ENCODE measurements at regions not wholly inside any gene's neighbourhood (a gene's known extent, or its start where the extent isn't known, plus 50 kb on each side); places are given as distances from the start of the nearest gene placed in this dataset.

DNA sequence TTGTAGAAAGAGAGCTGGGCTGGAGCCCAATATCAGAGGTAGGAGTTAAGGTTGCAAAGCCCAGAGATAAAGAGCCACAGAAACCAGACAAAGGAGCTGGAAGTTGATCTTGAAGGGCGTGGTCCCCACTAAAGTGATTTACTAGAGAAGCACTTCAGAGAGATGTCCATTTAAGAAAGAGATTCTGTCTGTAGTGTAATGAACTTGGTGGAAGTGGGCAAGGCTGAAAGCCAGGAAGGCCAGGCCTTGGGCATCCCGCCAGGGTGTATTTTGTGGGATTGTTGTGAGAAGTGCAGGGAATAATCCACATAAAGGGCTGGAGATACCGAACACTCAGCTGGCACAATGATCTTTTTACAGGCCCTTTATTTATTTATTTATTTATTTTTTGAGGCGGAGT lies 1398.8 kb downstream of the TBC1D22A start:
- Histone ChIP-seq H3K56ac (ENCODE audit: extremely low read depth, insufficient read depth, low read length) (no peak overlapping the region), H4K20me1 (ENCODE audit: insufficient read depth, low read length) (no peaks in the 10 kb centered on the region), H4K5ac (ENCODE audit: low read depth, low read length) (no peak overlapping the region), H3K14ac (replicated peaks; ENCODE audit: low read depth, low read length) (no peak overlapping the region), H2BK20ac (ENCODE audit: low read depth, low read length) (no peak overlapping the region), H3K27me3 (ENCODE audit: control insufficient read depth, insufficient read depth, low read length) (no peaks in the 10 kb centered on the region), H3K23ac (ENCODE audit: low read depth, low read length) (no peak overlapping the region), H4K91ac (ENCODE audit: insufficient read depth, low read depth, low read length) (no peak overlapping the region), H3K36me3 (ENCODE audit: control insufficient read depth, insufficient read depth, low read length) (no peaks in the 10 kb centered on the region), H3K18ac (ENCODE audit: low read depth, low read length) (no peak overlapping the region), H2AK5ac (ENCODE audit: low read depth, low read length) (no peak overlapping the region), H3K4me1 (ENCODE audit: control insufficient read depth, insufficient read depth, low read length) (no peaks in the 10 kb centered on the region), H3K4me3 (ENCODE audit: insufficient read depth, low read depth, low read length) (no peak overlapping the region), H2BK5ac (ENCODE audit: low read depth, low read length, poor library complexity, severe bottlenecking) (no peak overlapping the region), H2AK9ac (replicated peaks; ENCODE audit: low read depth, low read length, poor library complexity) (no peak overlapping the region), H2AFZ (replicated peaks; ENCODE audit: low read length, poor library complexity) (no peak overlapping the region), H4K8ac (ENCODE audit: low read depth in 2 of 2, low read length in 2 of 2) (no peak overlapping the region), H3K79me1 (ENCODE audit: low read depth in 1 of 2, low read length in 2 of 2) (no peaks in the 10 kb centered on the region), H3K4me2 (ENCODE audit: low read depth, low read length) (no peak overlapping the region), H2BK15ac (ENCODE audit: low read depth, low read length) (no peak overlapping the region), H3K9me1 (ENCODE audit: insufficient read depth, low read length) (no peaks in the 10 kb centered on the region), H3K4ac (ENCODE audit: low read depth, low read length) (no peak overlapping the region), H3K27ac (ENCODE audit: insufficient read depth, low read length) (no peak overlapping the region), H3K9ac (ENCODE audit: low read depth, low read length) (no peak overlapping the region), H3K9me3 (ENCODE audit: control insufficient read depth, insufficient read depth, low read length) (peaks cover 27% of the 10 kb centered on the region), H2BK120ac (ENCODE audit: low read depth, low read length) (no peak overlapping the region)
- CTCF ChIA-PET, result no interaction called here
- intact Hi-C loops (cut with micrococcal nuclease) (no loop called here), dilution Hi-C loops (cut with HindIII; ENCODE audit: low sequenced_read_pairs, unreplicated experiment) (no loop called here), in situ Hi-C loops (cut with MboI; ENCODE audit: low sequenced_read_pairs) (no loop called here)
- BruUV-seq (replicated peaks), result no TSS peak
- WGBS, 2 experiments (ENCODE audit: extremely low coverage in 2 of 2, insufficient read length in 1 of 2), result 44% methylated on average over 1 of the region's 4 CpGs; no CpG with 5 or more reads in 1 of the 2 experiments
- POLR2A ChIA-PET (ENCODE audit: unreplicated experiment), result no interaction called here
- TF ChIP-seq MAZ (IDR thresholded peaks at IDR 0.05; ENCODE audit: borderline replicate concordance, low read depth, low read length) (no peak), CEBPB (IDR thresholded peaks at IDR 0.05; ENCODE audit: low read depth, low read length) (no peak), CHD1 (IDR thresholded peaks at IDR 0.05; ENCODE audit: low read depth, low read length) (no peak), RCOR1 (IDR thresholded peaks at IDR 0.05; ENCODE audit: insufficient replicate concordance, low read length) (no peak), POLR2A (IDR thresholded peaks at IDR 0.05; ENCODE audit: low read depth, low read length) (no peak), SMC3 (IDR thresholded peaks at IDR 0.05; ENCODE audit: low read depth, low read length) (no peak), MXI1 (IDR thresholded peaks at IDR 0.05; ENCODE audit: borderline replicate concordance, low read depth, low read length) (no peak), MAFK (IDR thresholded peaks at IDR 0.05; ENCODE audit: low read depth, low read length) (no peak), RAD21 (IDR thresholded peaks at IDR 0.05; ENCODE audit: low read length) (no peak), BHLHE40 (IDR thresholded peaks at IDR 0.05; ENCODE audit: low read depth, low read length) (no peak)
- TF ChIP-seq, protein P1, sequence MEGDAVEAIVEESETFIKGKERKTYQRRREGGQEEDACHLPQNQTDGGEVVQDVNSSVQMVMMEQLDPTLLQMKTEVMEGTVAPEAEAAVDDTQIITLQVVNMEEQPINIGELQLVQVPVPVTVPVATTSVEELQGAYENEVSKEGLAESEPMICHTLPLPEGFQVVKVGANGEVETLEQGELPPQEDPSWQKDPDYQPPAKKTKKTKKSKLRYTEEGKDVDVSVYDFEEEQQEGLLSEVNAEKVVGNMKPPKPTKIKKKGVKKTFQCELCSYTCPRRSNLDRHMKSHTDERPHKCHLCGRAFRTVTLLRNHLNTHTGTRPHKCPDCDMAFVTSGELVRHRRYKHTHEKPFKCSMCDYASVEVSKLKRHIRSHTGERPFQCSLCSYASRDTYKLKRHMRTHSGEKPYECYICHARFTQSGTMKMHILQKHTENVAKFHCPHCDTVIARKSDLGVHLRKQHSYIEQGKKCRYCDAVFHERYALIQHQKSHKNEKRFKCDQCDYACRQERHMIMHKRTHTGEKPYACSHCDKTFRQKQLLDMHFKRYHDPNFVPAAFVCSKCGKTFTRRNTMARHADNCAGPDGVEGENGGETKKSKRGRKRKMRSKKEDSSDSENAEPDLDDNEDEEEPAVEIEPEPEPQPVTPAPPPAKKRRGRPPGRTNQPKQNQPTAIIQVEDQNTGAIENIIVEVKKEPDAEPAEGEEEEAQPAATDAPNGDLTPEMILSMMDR (conservative IDR thresholded peaks at IDR 0.05; ENCODE audit: low read depth, low read length), result no peak
- TF ChIP-seq, protein P2, sequence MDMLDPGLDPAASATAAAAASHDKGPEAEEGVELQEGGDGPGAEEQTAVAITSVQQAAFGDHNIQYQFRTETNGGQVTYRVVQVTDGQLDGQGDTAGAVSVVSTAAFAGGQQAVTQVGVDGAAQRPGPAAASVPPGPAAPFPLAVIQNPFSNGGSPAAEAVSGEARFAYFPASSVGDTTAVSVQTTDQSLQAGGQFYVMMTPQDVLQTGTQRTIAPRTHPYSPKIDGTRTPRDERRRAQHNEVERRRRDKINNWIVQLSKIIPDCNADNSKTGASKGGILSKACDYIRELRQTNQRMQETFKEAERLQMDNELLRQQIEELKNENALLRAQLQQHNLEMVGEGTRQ (IDR thresholded peaks at IDR 0.05; ENCODE audit: low read depth, low read length), result no peak
- DNase-seq (no peak), ATAC-seq (ENCODE audit: low read depth) (no peak)

All from IMR-90 (cell line).